HCT116 (cell line): ENCODE measurements at regions not wholly inside any gene's neighbourhood (a gene's known extent, or its start where the extent isn't known, plus 50 kb on each side); places are given as distances from the start of the nearest gene placed in this dataset.

Experiments used
- ATAC-seq: fragments of 200-7000 bp; cut with Tn5 transposase; 2 replicates; pipeline ENCODE4 v1.9.1; 2020; ENCODE audit warnings: mild to moderate bottlenecking, moderate library complexity
- BruUV-seq: library from RNA; stranded (reverse); fragments of 400-500 nt; replicated peaks from 2 replicates; lab custom pipeline; 2021; lab: Mats Ljungman, UMichigan
- CTCF ChIA-PET: fragments of 300-600 bp; sonication (Branson Sonifier 250); formaldehyde crosslinking; loops from one replicate; lab custom pipeline; 2021; ENCODE audit warnings: antibody characterized with exemption; lab: Charles Lee
- POLR2A ChIA-PET: fragments of 300-600, 350-600 bp; sonication (Branson Sonifier 250); formaldehyde crosslinking; loops from one replicate; lab custom pipeline; 2021; ENCODE audit warnings: antibody characterized with exemption; lab: Charles Lee
- RAD21 ChIA-PET, 2 experiments: fragments of 300-600 bp; sonication (Branson Sonifier 250); formaldehyde crosslinking; loops; one replicate each; lab custom pipeline; 2023; ENCODE audit warnings: low total read pairs in 2 of 2; ENCODE audit not compliant: uncharacterized antibody in 2 of 2, unreplicated experiment in 2 of 2, low non-redundant PET in 1 of 2; lab: Charles Lee
- DNase-seq: peaks from one replicate; pipeline ENCODE4 v3.0.0-alpha.2; 2010; ENCODE audit warnings: low read depth, low spot score
- H2AFZ ChIP-seq: fragments of 200-600 bp; shearing (Covaris generic), sonication (generic); 2 replicates; pipeline ENCODE4 v1.6.1; 2017; ENCODE audit warnings: low read depth, mixed run types, mixed read lengths, antibody characterized with exemption, low read length; ENCODE audit not compliant: poor library complexity, severe bottlenecking
- H3K27ac ChIP-seq: 2 replicates; pipeline ENCODE4 v1.5.1; 2012; ENCODE audit warnings: low read depth, low read length
- H3K27me3 ChIP-seq: fragments of 200-600 bp; sonication (generic); 2 replicates; pipeline ENCODE4 v1.6.1; 2016; ENCODE audit warnings: mixed run types, low read length, mixed read lengths; ENCODE audit not compliant: insufficient read depth
- H3K36me3 ChIP-seq, 2 experiments: fragments of 200-500 bp in 1 of 2; fragments of 200-600 bp in 1 of 2; sonication (Bioruptor generic) in 1 of 2; sonication (generic) in 1 of 2; 2 replicates each; pipeline versions ENCODE4 v1.5.1 to v1.6.1; 2014 to 2016; ENCODE audit warnings: low read length in 2 of 2, inconsistent platforms in 1 of 2, mixed read lengths in 1 of 2, mixed run types in 1 of 2; ENCODE audit not compliant: insufficient read depth in 2 of 2, control insufficient read depth in 1 of 2
- H3K4me1 ChIP-seq, 2 experiments: fragments of 200-600 bp in 1 of 2; sonication (generic) in 1 of 2; 2 replicates each; pipeline versions ENCODE4 v1.5.1 to v1.6.1; 2012 to 2017; ENCODE audit warnings: low read length in 2 of 2, inconsistent platforms in 1 of 2, mild to moderate bottlenecking in 1 of 2, mixed read lengths in 1 of 2, mixed run types in 1 of 2, moderate library complexity in 1 of 2; ENCODE audit not compliant: insufficient read depth in 2 of 2, control insufficient read depth in 1 of 2
- H3K4me2 ChIP-seq: fragments of 200-600 bp; sonication (generic); 2 replicates; pipeline ENCODE4 v1.6.1; 2017; ENCODE audit warnings: mixed run types, low read length, mixed read lengths
- H3K4me3 ChIP-seq, 2 experiments: fragments of 200-600 bp in 1 of 2; sonication (generic) in 1 of 2; replicated peaks in 1 of 2; 2 replicates each; pipeline ENCODE4 v1.5.1; 2011 to 2016; ENCODE audit warnings: low read length in 2 of 2, control low read depth in 1 of 2, low read depth in 1 of 2, mild to moderate bottlenecking in 1 of 2, mixed read lengths in 1 of 2, mixed run types in 1 of 2
- H3K79me2 ChIP-seq: fragments of 200-600 bp; sonication (generic); 2 replicates; pipeline ENCODE4 v1.6.1; 2017; ENCODE audit warnings: mild to moderate bottlenecking, mixed run types, low read length, moderate library complexity, mixed read lengths; ENCODE audit not compliant: insufficient read depth
- H3K9ac ChIP-seq: fragments of 200-600 bp; sonication (generic); 2 replicates; pipeline ENCODE4 v1.6.1; 2016; ENCODE audit warnings: low read length, mixed read lengths
- H3K9me2 ChIP-seq: fragments of 200-600 bp; sonication (generic), shearing (Covaris generic); 2 replicates; pipeline ENCODE4 v1.6.1; 2017; ENCODE audit warnings: mixed run types, mild to moderate bottlenecking, moderate library complexity; ENCODE audit not compliant: insufficient read depth
- H3K9me3 ChIP-seq, 2 experiments: fragments of 200-500 bp in 1 of 2; fragments of 200-600 bp in 1 of 2; sonication (Bioruptor generic) in 1 of 2; sonication (generic) in 1 of 2; 2 replicates each; pipeline ENCODE4 v1.6.1; 2014 to 2017; ENCODE audit warnings: low read length in 2 of 2, mixed read lengths in 2 of 2, inconsistent platforms in 1 of 2, low read depth in 1 of 2, mild to moderate bottlenecking in 1 of 2, mixed run types in 1 of 2, moderate library complexity in 1 of 2; ENCODE audit not compliant: control insufficient read depth in 1 of 2, insufficient read depth in 1 of 2
- H4K20me1 ChIP-seq: fragments of 200-600 bp; sonication (generic), shearing (Covaris generic); 2 replicates; pipeline ENCODE4 v1.6.1; 2017; ENCODE audit warnings: mixed run types, mild to moderate bottlenecking, moderate library complexity; ENCODE audit not compliant: insufficient read depth
- CTCF ChIP-seq, 3 experiments: fragments of 200-600 bp in 1 of 3; sonication (generic) in 1 of 3; IDR thresholded peaks in 2 of 3; conservative IDR thresholded peaks in 1 of 3; 2 replicates each; pipeline ENCODE4 v1.5.1; 2012 to 2017; ENCODE audit warnings: low read depth in 2 of 3, low read length in 2 of 3, antibody characterized with exemption in 1 of 3, borderline replicate concordance in 1 of 3, control low read depth in 1 of 3, mild to moderate bottlenecking in 1 of 3, mixed read lengths in 1 of 3, mixed run types in 1 of 3, moderate library complexity in 1 of 3; ENCODE audit not compliant: insufficient read depth in 1 of 3
- EGR1 ChIP-seq: IDR thresholded peaks from 2 replicates; pipeline ENCODE4 v1.6.1; 2012; ENCODE audit warnings: low read depth
- ELF1 ChIP-seq: IDR thresholded peaks from 2 replicates; pipeline ENCODE4 v1.6.1; 2012; ENCODE audit warnings: low read depth, borderline replicate concordance
- EZH2 ChIP-seq: fragments of 200-600 bp; sonication (generic); IDR thresholded peaks from 2 replicates; pipeline ENCODE4 v1.6.1; 2017; ENCODE audit warnings: antibody characterized with exemption, mixed run types
- EZH2phosphoT487 ChIP-seq: fragments of 200-600 bp; IDR thresholded peaks from 2 replicates; pipeline ENCODE4 v1.6.1; 2018; ENCODE audit warnings: antibody characterized with exemption, borderline replicate concordance
- JUND ChIP-seq: IDR thresholded peaks from 2 replicates; pipeline ENCODE4 v1.6.1; 2012
- MAX ChIP-seq: IDR thresholded peaks from 2 replicates; pipeline ENCODE4 v1.6.1; 2012
- POLR2AphosphoS5 ChIP-seq: IDR thresholded peaks from 2 replicates; pipeline ENCODE4 v1.6.1; 2011; ENCODE audit warnings: mild to moderate bottlenecking, low read depth, low read length, moderate library complexity
- RAD21 ChIP-seq: IDR thresholded peaks from 2 replicates; pipeline ENCODE4 v1.6.1; 2012; ENCODE audit warnings: low read depth, mild to moderate bottlenecking
- SP1 ChIP-seq: IDR thresholded peaks from 2 replicates; pipeline ENCODE4 v1.6.1; 2012; ENCODE audit warnings: low read depth
- YY1 ChIP-seq: IDR thresholded peaks from 2 replicates; pipeline ENCODE4 v1.6.1; 2011; ENCODE audit warnings: low read length, low read depth, moderate library complexity, mild to moderate bottlenecking; ENCODE audit not compliant: insufficient replicate concordance; ENCODE audit errors: extremely low read depth
- ZNF274 ChIP-seq: fragments of 200-500 bp; sonication (Bioruptor generic); IDR thresholded peaks from 2 replicates; pipeline ENCODE4 v1.6.1; 2014; ENCODE audit warnings: mild to moderate bottlenecking, low read depth, low read length, inconsistent platforms
- intact Hi-C: fragments of 100-400 bp; cut with micrococcal nuclease; formaldehyde crosslinking; loops from 2 replicates; pipeline ENCODE4 v1.10.0; 2022

GRCh38 chr5:91217859-91218258 is 165.3 kb downstream of the ARRDC3 start:
- POLR2A ChIA-PET = interaction anchor here (3.8 kb wide), 1 partner anchor 165 kb away, joined by 16 read pairs; the partner anchor contains the start of gene ARRDC3
- Histone ChIP-seq H3K4me1 (peaks cover 0 to under 1% of the 10 kb centered on the region in 2 experiments; a peak in 1 of 4 replicates), H3K9ac (no peak overlapping the region), H3K36me3 (no peaks in the 10 kb centered on the region), H3K27me3 (no peaks in the 10 kb centered on the region), H4K20me1 (no peaks in the 10 kb centered on the region), H3K9me3 (no peaks in the 10 kb centered on the region), H3K79me2 (no peaks in the 10 kb centered on the region), H2AFZ (no peak overlapping the region), H3K27ac (no peak overlapping the region), H3K9me2 (no peaks in the 10 kb centered on the region), H3K4me2 (no peak overlapping the region), H3K4me3 (no peak overlapping the region)
- no peak for TF ChIP-seq EGR1
- no peak for TF ChIP-seq ZNF274
- intact Hi-C loops = loop anchor here (5.0 kb wide), 1 partner anchor 286 kb away; no protein-coding TSS in a partner anchor
- no TSS peak for BruUV-seq
- ATAC-seq (no peak), DNase-seq (no peak)
- RAD21 ChIA-PET = no interaction called here
- CTCF ChIA-PET = interaction anchor here (2.9 to 7.2 kb wide), 2 partner anchors 167 to 286 kb away, joined by 10 to 111 read pairs; partner anchors contain the start of gene ARRDC3

- Histone ChIP-seq H3K79me2 (no peaks in the 10 kb centered on the region), H3K27me3 (no peaks in the 10 kb centered on the region), H3K9me3 (no peaks in the 10 kb centered on the region), H3K4me1 (peaks cover 0 to 2% of the 10 kb centered on the region in 2 experiments; a peak in 1 of 4 replicates), H3K36me3 (no peaks in the 10 kb centered on the region), H4K20me1 (no peaks in the 10 kb centered on the region), H2AFZ (no peak overlapping the region), H3K27ac (no peak overlapping the region), H3K4me3 (no peak overlapping the region), H3K4me2 (no peak overlapping the region), H3K9ac (no peak overlapping the region), H3K9me2 (no peaks in the 10 kb centered on the region)
- ChIA-PET POLR2A (no interaction called here), RAD21 (no interaction called here), CTCF (no interaction called here)
- BruUV-seq = no TSS peak
- no peak for ATAC-seq
- TF ChIP-seq EZH2 = no peak
- no peak for TF ChIP-seq RAD21
- no peak for TF ChIP-seq YY1
- no peak for TF ChIP-seq CTCF (IDR thresholded peaks at IDR 0.05 in 2 of 3, conservative IDR thresholded peaks at IDR 0.05 in 1 of 3; ENCODE audit: borderline replicate concordance in 1 of 3, insufficient read depth in 1 of 3, low read depth in 2 of 3, low read length in 2 of 3)
- no peak for TF ChIP-seq MAX
- TF ChIP-seq POLR2AphosphoS5 = no peak
- no peak for TF ChIP-seq ELF1
- no peak for TF ChIP-seq EZH2phosphoT487
- TF ChIP-seq SP1 = no peak
- TF ChIP-seq JUND = no peak
- DNase-seq = no peak
- intact Hi-C loops = no loop called here
These were observed 168.5 kb downstream of the ARRDC3 start for GRCh38 chr5:91214571-91214970.
